LNCAP (cell line): ENCODE measurements at regions not wholly inside any gene's neighbourhood (a gene's known extent, or its start where the extent isn't known, plus 50 kb on each side); places are given as distances from the start of the nearest gene placed in this dataset.

Experiments used
- CTCF ChIP-seq: fragments of 450-650 bp; IDR thresholded peaks from 2 replicates; pipeline ENCODE4 v1.5.1; 2017; ENCODE audit warnings: mild to moderate bottlenecking

DNA sequence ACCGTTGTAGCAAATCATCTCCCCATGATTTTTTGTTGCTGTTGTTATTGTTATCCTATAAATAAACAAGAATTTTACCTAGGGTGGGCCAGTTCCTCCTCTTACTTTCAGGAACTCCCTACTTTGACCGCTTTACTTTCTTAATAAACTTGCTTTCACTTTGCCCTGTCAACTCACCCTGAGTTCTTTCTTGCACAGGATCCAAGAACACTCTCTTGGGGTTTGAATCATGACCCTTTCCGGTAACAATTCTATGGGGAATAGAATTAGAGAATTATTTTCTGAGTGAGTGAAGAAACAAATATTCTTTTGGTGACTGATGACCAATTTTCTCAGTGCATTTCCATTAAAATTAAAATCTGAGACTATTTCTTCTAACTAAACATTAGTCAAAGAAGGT is 584.0 kb upstream of the TENM3 start:
- no peak for TF ChIP-seq CTCF

DNA sequence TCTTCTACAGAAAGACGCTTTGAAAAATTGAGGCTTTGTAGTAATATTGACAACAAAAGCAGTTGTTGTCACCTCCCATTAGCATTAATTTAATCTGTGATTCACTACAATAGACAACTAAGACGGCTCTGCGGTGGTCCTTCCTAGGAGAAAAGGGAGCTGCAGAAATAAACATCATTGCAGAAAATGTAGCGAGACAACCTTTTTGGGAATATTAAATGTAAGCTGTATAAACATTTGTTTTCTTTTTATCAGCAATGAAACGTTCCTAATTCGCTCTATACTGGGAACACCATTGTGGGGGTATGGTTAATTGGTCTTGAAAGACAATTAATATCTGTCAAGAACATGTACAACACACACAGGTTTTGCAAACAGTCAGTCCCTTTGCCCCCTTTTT is 583.3 kb upstream of the TENM3 start:
- TF ChIP-seq CTCF: no peak

- no peak for TF ChIP-seq CTCF
These were observed 582.1 kb upstream of the TENM3 start for GRCh38 chr4:181661090-181661489.

DNA sequence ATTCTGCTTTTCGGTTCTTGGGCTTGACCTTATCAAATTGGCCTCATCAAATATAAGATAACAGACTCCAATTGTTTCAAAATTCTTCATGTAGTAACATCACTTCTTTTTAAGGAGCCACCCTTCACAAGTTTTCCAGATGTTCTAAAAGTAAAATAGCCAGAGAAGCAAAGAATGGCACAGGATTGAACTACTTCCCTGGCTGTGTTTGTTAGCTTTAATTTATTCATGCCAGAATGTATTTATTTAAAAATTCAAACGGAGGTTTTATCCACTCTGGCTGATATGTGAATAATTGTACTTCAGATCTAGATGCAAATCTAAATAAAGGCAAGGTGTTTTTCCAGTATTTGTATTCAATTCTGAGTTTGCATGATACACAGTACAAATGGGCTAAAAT is 581.3 kb upstream of the TENM3 start:
- no peak for TF ChIP-seq CTCF

DNA sequence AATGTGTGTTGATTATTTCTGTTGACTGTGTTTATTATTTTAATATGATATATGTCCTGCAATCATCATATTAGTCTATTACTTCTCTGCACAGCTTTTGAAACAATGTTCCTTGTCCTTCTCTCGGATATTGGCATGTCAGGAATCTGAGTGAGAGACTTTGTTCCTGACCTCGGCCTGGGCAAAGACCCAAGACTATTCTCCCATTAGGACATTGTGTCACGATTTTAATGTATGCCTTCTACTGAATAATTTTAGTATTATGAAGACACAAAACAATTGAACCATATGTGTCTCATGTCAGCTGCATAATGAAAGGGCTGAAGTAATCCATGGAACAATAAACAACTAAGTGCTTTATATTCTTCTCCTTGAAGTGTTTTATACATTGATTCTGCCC is 580.8 kb upstream of the TENM3 start:
- no peak for TF ChIP-seq CTCF

GRCh38 chr4:181670506-181670905 is 572.7 kb upstream of the TENM3 start:
- no peak for TF ChIP-seq CTCF

- no peak for TF ChIP-seq CTCF
These were observed 571.5 kb upstream of the TENM3 start for GRCh38 chr4:181671672-181672071.

- TF ChIP-seq CTCF: no peak
These were observed 570.5 kb upstream of the TENM3 start for GRCh38 chr4:181672751-181673150.
